ENCODE measurements at regions not wholly inside any gene's neighbourhood (a gene's known extent, or its start where the extent isn't known, plus 50 kb on each side); places are given as distances from the start of the nearest gene placed in this dataset.
"Not testable (repeated sequence)": the region's sequence is repeated elsewhere in the genome, so short reads cannot be mapped to it uniquely, and the experiment has no call there.

- DNase-seq, result no peak
These were observed 232.5 kb downstream of the PARP8 start for GRCh38 chr5:50898966-50899365.

- no peak for DNase-seq
These were observed 234.6 kb downstream of the PARP8 start for GRCh38 chr5:50900952-50901510.

GRCh38 chr5:50903651-50904050, 237.2 kb downstream of the PARP8 start:
- no peak for DNase-seq

- DNase-seq, result no peak
These were observed 239.6 kb downstream of the PARP8 start for GRCh38 chr5:50905996-50906570.

- not testable (repeated sequence) for DNase-seq
These were observed 253.7 kb downstream of the PARP8 start for GRCh38 chr5:50920160-50920559.

GRCh38 chr5:50921366-50922133, 255.1 kb downstream of the PARP8 start:
- no peak for DNase-seq

- DNase-seq, result not testable (repeated sequence)
These were observed 255.9 kb downstream of the PARP8 start for GRCh38 chr5:50922134-50922941.

GRCh38 chr5:50922942-50923767, 256.7 kb downstream of the PARP8 start:
- DNase-seq, result no peak

GRCh38 chr5:50923768-50924494, 257.5 kb downstream of the PARP8 start:
- DNase-seq, result no peak

GRCh38 chr5:50927953-50928352, 261.5 kb downstream of the PARP8 start:
- DNase-seq, result no peak

GRCh38 chr5:50929174-50929573, 262.7 kb downstream of the PARP8 start:
- DNase-seq, result no peak

- no peak for DNase-seq
These were observed 267.9 kb downstream of the PARP8 start for GRCh38 chr5:50934343-50934742.

- no peak for DNase-seq
These were observed 278.7 kb downstream of the PARP8 start for GRCh38 chr5:50945139-50945538.

GRCh38 chr5:50947906-50948683, 281.7 kb downstream of the PARP8 start:
- DNase-seq, result no peak

- no peak for DNase-seq
These were observed 286.9 kb downstream of the PARP8 start for GRCh38 chr5:50953290-50953689.

- DNase-seq, result no peak
These were observed 292.5 kb downstream of the PARP8 start for GRCh38 chr5:50958852-50959457.

- DNase-seq, result peak; percentile 35 to 47
These were observed 296.8 kb downstream of the PARP8 start for GRCh38 chr5:50962934-50963872.

- no peak for DNase-seq
These were observed 297.7 kb downstream of the PARP8 start for GRCh38 chr5:50963971-50964745.
